ENCODE measurements at regions not wholly inside any gene's neighbourhood (a gene's known extent, or its start where the extent isn't known, plus 50 kb on each side); places are given as distances from the start of the nearest gene placed in this dataset.

- TF ChIP-seq, protein P1, sequence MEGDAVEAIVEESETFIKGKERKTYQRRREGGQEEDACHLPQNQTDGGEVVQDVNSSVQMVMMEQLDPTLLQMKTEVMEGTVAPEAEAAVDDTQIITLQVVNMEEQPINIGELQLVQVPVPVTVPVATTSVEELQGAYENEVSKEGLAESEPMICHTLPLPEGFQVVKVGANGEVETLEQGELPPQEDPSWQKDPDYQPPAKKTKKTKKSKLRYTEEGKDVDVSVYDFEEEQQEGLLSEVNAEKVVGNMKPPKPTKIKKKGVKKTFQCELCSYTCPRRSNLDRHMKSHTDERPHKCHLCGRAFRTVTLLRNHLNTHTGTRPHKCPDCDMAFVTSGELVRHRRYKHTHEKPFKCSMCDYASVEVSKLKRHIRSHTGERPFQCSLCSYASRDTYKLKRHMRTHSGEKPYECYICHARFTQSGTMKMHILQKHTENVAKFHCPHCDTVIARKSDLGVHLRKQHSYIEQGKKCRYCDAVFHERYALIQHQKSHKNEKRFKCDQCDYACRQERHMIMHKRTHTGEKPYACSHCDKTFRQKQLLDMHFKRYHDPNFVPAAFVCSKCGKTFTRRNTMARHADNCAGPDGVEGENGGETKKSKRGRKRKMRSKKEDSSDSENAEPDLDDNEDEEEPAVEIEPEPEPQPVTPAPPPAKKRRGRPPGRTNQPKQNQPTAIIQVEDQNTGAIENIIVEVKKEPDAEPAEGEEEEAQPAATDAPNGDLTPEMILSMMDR (conservative IDR thresholded peaks at IDR 0.05; ENCODE audit: low read depth, low read length) = no peak
- TF ChIP-seq POLR2A (IDR thresholded peaks at IDR 0.05; ENCODE audit: low read depth, low read length) = no peak
- no peak for TF ChIP-seq CEBPB (IDR thresholded peaks at IDR 0.05; ENCODE audit: low read depth, low read length)
- TF ChIP-seq RAD21 (IDR thresholded peaks at IDR 0.05; ENCODE audit: low read length) = no peak
- no peak for TF ChIP-seq NFE2L2 (IDR thresholded peaks at IDR 0.05; ENCODE audit: low read depth, low read length)
- no peak for TF ChIP-seq SMC3 (IDR thresholded peaks at IDR 0.05; ENCODE audit: low read depth, low read length)
Observed at GRCh38 chr4:90024519-90024918, 102.7 kb upstream of the CCSER1 start.
